ENCODE measurements at regions not wholly inside any gene's neighbourhood (a gene's known extent, or its start where the extent isn't known, plus 50 kb on each side); places are given as distances from the start of the nearest gene placed in this dataset.
A peak's percentile ranks its signal among the peaks of the same experiment; 100 is the strongest.

GRCh38 chr2:11984316-11985158 is 238.1 kb downstream of the LPIN1 start:
- intact Hi-C loops (cut with micrococcal nuclease): no loop called here
- ATAC-seq (no peak), DNase-seq (no peak)

GRCh38 chr2:11985817-11986566 is 239.6 kb downstream of the LPIN1 start:
- intact Hi-C loops (cut with micrococcal nuclease): no loop called here
- no peak for ATAC-seq
- no peak for DNase-seq

GRCh38 chr2:11987151-11987550 is 240.7 kb downstream of the LPIN1 start:
- no peak for ATAC-seq
- intact Hi-C loops (cut with micrococcal nuclease): no loop called here
- DNase-seq: no peak

- ATAC-seq (peak; percentile 84), DNase-seq (peak; percentile 69)
- intact Hi-C loops (cut with micrococcal nuclease): no loop called here
These were observed 242.4 kb downstream of the LPIN1 start for GRCh38 chr2:11988691-11989353.

- no peak for ATAC-seq
These were observed 242.9 kb downstream of the LPIN1 start for GRCh38 chr2:11989354-11989703.

GRCh38 chr2:11990576-11990975 is 244.1 kb downstream of the LPIN1 start:
- DNase-seq: no peak
- ATAC-seq: no peak
- intact Hi-C loops (cut with micrococcal nuclease): no loop called here

More at GRCh38 chr2:11989354-11989703, 242.9 kb downstream of the LPIN1 start:
- intact Hi-C loops (cut with micrococcal nuclease): no loop called here
- DNase-seq: no peak

GRCh38 chr2:11993749-11994148 is 247.3 kb downstream of the LPIN1 start:
- DNase-seq: no peak
- intact Hi-C loops (cut with micrococcal nuclease): no loop called here
- ATAC-seq: no peak

GRCh38 chr2:11995456-11995855 is 249.0 kb downstream of the LPIN1 start:
- intact Hi-C loops (cut with micrococcal nuclease): no loop called here
- DNase-seq (no peak), ATAC-seq (no peak)

GRCh38 chr2:11996618-11997017 is 250.2 kb downstream of the LPIN1 start:
- ATAC-seq (no peak), DNase-seq (no peak)
- intact Hi-C loops (cut with micrococcal nuclease): no loop called here

GRCh38 chr2:11997142-11997541 is 250.7 kb downstream of the LPIN1 start:
- no peak for ATAC-seq
- intact Hi-C loops (cut with micrococcal nuclease): no loop called here
- DNase-seq: no peak

GRCh38 chr2:11998218-11998617 is 251.8 kb downstream of the LPIN1 start:
- intact Hi-C loops (cut with micrococcal nuclease): no loop called here
- ATAC-seq: no peak
- no peak for DNase-seq

GRCh38 chr2:11998626-11999378 is 252.4 kb downstream of the LPIN1 start:
- intact Hi-C loops (cut with micrococcal nuclease): no loop called here
- DNase-seq (no peak), ATAC-seq (no peak)

GRCh38 chr2:12001621-12002020 is 255.2 kb downstream of the LPIN1 start:
- intact Hi-C loops (cut with micrococcal nuclease): no loop called here
- DNase-seq: no peak
- no peak for ATAC-seq

- intact Hi-C loops (cut with micrococcal nuclease): no loop called here
- no peak for DNase-seq
- no peak for ATAC-seq
These were observed 255.8 kb downstream of the LPIN1 start for GRCh38 chr2:12002215-12002614.

GRCh38 chr2:12004713-12005112 is 258.3 kb downstream of the LPIN1 start:
- DNase-seq (no peak), ATAC-seq (no peak)
- intact Hi-C loops (cut with micrococcal nuclease): no loop called here

- no peak for ATAC-seq
- intact Hi-C loops (cut with micrococcal nuclease): no loop called here
- peak; percentile 40 for DNase-seq
These were observed 259.7 kb downstream of the LPIN1 start for GRCh38 chr2:12005886-12006681.

- DNase-seq (no peak), ATAC-seq (no peak)
- intact Hi-C loops (cut with micrococcal nuclease): no loop called here
These were observed 260.4 kb downstream of the LPIN1 start for GRCh38 chr2:12006850-12007249.

GRCh38 chr2:12007282-12007681 is 260.9 kb downstream of the LPIN1 start:
- no peak for DNase-seq
- intact Hi-C loops (cut with micrococcal nuclease): no loop called here
- ATAC-seq: no peak

Data from left ventricle myocardium superior (tissue), 1 donor.